ENCODE measurements at regions not wholly inside any gene's neighbourhood (a gene's known extent, or its start where the extent isn't known, plus 50 kb on each side); places are given as distances from the start of the nearest gene placed in this dataset.

DNA sequence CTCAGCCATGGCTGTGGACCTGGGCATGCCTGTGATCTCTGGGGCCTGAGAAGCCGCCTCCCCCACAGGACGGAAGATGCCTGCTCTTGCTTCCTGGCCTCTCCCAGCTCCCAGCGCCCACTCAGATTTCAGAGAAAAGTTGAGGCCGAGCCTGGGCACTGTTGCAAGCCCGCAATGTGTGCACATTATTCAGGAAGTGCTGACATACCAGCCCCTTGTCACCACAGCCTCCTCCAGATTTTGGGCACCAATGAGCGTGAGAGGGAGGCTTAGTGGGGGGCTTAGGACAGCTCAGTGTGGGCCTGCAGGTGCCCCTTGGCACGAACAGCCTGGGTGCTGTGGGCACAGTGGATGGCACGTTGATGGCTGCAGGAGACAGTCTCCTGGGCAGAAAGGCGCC is 1400.9 kb upstream of the ALCAM start:
- Histone ChIP-seq H3K27ac (replicated peaks in 1 of 4) (no peak overlapping the region), H3K4me3 (no peak overlapping the region), H3K27me3 (no peaks in the 10 kb centered on the region), H3K36me3 (no peaks in the 10 kb centered on the region), H3K9me3 (no peaks in the 10 kb centered on the region), H3K4me1 (no peaks in the 10 kb centered on the region)
- intact Hi-C loops (cut with DNase I): no loop called here
- no peak for DNase-seq (ENCODE audit: extremely low spot score)
- WGBS: 89% methylated on average over 8 of the region's 9 CpGs
- no peak for TF ChIP-seq EP300 (IDR thresholded peaks at IDR 0.05)
- TF ChIP-seq, protein P1, sequence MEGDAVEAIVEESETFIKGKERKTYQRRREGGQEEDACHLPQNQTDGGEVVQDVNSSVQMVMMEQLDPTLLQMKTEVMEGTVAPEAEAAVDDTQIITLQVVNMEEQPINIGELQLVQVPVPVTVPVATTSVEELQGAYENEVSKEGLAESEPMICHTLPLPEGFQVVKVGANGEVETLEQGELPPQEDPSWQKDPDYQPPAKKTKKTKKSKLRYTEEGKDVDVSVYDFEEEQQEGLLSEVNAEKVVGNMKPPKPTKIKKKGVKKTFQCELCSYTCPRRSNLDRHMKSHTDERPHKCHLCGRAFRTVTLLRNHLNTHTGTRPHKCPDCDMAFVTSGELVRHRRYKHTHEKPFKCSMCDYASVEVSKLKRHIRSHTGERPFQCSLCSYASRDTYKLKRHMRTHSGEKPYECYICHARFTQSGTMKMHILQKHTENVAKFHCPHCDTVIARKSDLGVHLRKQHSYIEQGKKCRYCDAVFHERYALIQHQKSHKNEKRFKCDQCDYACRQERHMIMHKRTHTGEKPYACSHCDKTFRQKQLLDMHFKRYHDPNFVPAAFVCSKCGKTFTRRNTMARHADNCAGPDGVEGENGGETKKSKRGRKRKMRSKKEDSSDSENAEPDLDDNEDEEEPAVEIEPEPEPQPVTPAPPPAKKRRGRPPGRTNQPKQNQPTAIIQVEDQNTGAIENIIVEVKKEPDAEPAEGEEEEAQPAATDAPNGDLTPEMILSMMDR (IDR thresholded peaks at IDR 0.05): no peak
- no peak for TF ChIP-seq POLR2AphosphoS5 (IDR thresholded peaks at IDR 0.05)
- no peak for TF ChIP-seq POLR2A (IDR thresholded peaks at IDR 0.05; ENCODE audit: low read depth)

DNA sequence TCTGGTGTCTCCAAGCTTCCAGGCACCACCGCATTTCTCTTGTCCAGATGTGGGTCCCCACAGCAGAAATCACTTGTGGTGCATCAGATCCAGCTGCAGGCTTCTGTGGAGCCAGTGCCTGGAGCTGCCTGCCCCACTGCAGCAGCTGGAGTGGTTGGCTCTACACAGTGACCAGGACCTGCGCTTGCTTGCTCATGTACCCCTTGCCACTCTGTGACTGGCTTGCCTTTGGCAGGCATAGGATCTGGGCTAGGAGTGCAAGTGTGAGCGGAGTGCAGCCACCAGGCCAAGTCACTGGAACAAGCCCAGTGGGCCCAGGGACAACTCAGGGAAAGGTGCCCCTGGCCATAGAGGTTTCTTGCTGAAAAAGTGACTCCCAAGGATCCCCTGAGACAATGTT is 1400.0 kb upstream of the ALCAM start:
- no peak for DNase-seq (ENCODE audit: extremely low spot score)
- H3K9me3 ChIP-seq: no peaks in the 10 kb centered on the region
- H3K27ac ChIP-seq (replicated peaks in 1 of 4): no peak overlapping the region
- intact Hi-C loops (cut with DNase I): no loop called here
- no peaks in the 10 kb centered on the region for H3K36me3 ChIP-seq
- no peaks in the 10 kb centered on the region for H3K4me1 ChIP-seq
- no peak overlapping the region for H3K4me3 ChIP-seq
- TF ChIP-seq POLR2AphosphoS5 (IDR thresholded peaks at IDR 0.05): no peak
- WGBS: 100% methylated on average over 2 of the region's 3 CpGs
- H3K27me3 ChIP-seq: no peaks in the 10 kb centered on the region

DNA sequence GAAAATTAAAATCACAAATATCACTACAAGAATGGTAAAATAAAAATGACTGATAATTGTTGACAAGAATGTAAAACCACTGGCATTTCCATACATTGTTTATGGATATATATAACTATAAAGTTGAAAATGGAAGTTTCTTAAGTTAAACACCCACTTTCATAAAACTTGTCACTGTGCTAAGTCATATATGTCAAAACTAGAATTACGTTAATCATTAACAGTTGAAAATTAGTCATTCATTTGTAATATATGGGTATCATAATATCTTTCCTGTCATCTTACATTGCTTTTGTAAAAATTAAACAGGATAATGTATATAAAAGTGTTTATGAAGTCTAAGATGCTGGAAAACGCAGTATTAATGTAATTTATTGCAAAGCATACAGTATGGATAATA is 1398.6 kb upstream of the ALCAM start:
- intact Hi-C loops (cut with DNase I): no loop called here
- 80% methylated on average over 2 of the region's 2 CpGs for WGBS
- no peaks in the 10 kb centered on the region for H3K4me1 ChIP-seq

DNA sequence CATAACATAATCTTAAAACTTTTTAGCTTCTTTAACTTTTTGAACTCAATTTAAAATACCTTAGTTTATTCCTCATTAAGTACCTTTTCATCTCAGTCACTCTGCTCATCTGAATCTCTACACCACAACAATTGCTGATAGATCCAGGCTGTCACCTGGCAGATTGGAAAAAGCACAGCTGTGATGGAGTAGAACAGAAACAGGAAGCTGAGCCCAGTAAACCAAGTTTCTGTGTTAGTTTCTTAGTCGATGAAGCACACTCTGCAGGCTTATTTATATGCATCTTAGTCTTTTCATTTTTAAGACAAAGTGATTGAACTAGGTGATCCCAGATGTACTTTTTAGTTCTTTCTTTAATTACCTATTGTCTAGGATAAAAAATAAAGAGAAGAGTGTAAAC is 1398.0 kb upstream of the ALCAM start:
- 14% methylated on average over 1 of the region's 1 CpG for WGBS
- intact Hi-C loops (cut with DNase I): no loop called here
- TF ChIP-seq EP300 (IDR thresholded peaks at IDR 0.05): no peak
- TF ChIP-seq POLR2AphosphoS5 (IDR thresholded peaks at IDR 0.05): no peak
- TF ChIP-seq, protein P1 (IDR thresholded peaks at IDR 0.05): no peak
- no peak for TF ChIP-seq POLR2A (IDR thresholded peaks at IDR 0.05; ENCODE audit: low read depth)

More for the DNA sequence above, 1398.6 kb upstream of the ALCAM start:
- H3K4me3 ChIP-seq: no peak overlapping the region
- no peak overlapping the region for H3K27ac ChIP-seq (replicated peaks in 1 of 4)
- H3K27me3 ChIP-seq: no peaks in the 10 kb centered on the region
- no peak for DNase-seq (ENCODE audit: extremely low spot score)
- H3K9me3 ChIP-seq: no peaks in the 10 kb centered on the region
- H3K36me3 ChIP-seq: no peaks in the 10 kb centered on the region
- no peak for TF ChIP-seq POLR2A (IDR thresholded peaks at IDR 0.05; ENCODE audit: low read depth)
- TF ChIP-seq EP300 (IDR thresholded peaks at IDR 0.05): no peak
- TF ChIP-seq, protein P1 (IDR thresholded peaks at IDR 0.05): no peak

DNA sequence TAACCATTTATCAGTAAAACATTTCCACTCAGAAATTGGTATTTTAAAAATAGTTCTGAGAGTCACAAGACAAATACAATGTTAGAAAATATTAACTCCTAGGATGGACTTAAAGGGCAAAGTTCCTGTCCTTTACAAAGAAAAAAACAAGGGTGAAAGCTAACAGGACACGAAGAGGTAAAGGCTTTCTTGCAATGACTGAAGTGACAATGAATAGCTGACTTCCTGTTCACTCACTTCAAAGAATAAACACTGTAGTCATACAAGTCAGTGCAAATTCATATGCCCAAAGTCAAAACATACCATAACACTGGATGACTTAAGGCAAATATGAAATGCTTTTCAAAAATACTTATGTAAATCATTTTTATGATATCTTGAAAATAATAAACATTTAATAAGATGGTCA is 1389.8 kb upstream of the ALCAM start:
- Histone ChIP-seq H3K36me3 (no peaks in the 10 kb centered on the region), H3K27ac (replicated peaks in 1 of 4) (no peak overlapping the region), H3K4me3 (no peak overlapping the region), H3K27me3 (no peaks in the 10 kb centered on the region), H3K4me1 (no peaks in the 10 kb centered on the region), H3K9me3 (no peaks in the 10 kb centered on the region)
- WGBS: 19% methylated on average over 1 of the region's 1 CpG
- TF ChIP-seq, protein P1 (IDR thresholded peaks at IDR 0.05): no peak
- TF ChIP-seq EP300 (IDR thresholded peaks at IDR 0.05) (no peak), POLR2A (IDR thresholded peaks at IDR 0.05; ENCODE audit: low read depth) (no peak), POLR2AphosphoS5 (IDR thresholded peaks at IDR 0.05) (no peak)
- no peak for DNase-seq (ENCODE audit: extremely low spot score)
- intact Hi-C loops (cut with DNase I): no loop called here

More for the DNA sequence above, 1398.0 kb upstream of the ALCAM start:
- no peaks in the 10 kb centered on the region for H3K36me3 ChIP-seq
- no peaks in the 10 kb centered on the region for H3K9me3 ChIP-seq
- no peaks in the 10 kb centered on the region for H3K4me1 ChIP-seq
- DNase-seq (ENCODE audit: extremely low spot score): no peak
- no peaks in the 10 kb centered on the region for H3K27me3 ChIP-seq
- H3K4me3 ChIP-seq: no peak overlapping the region
- H3K27ac ChIP-seq (replicated peaks in 1 of 4): no peak overlapping the region
